CD4-positive, alpha-beta T cell treated with Interleukin-21 for 1 hour (primary cell): ENCODE measurements at regions not wholly inside any gene's neighbourhood (a gene's known extent, or its start where the extent isn't known, plus 50 kb on each side); places are given as distances from the start of the nearest gene placed in this dataset.
A peak's percentile ranks its signal among the peaks of the same experiment; 100 is the strongest.
"Not testable (repeated sequence)": the region's sequence is repeated elsewhere in the genome, so short reads cannot be mapped to it uniquely, and the experiment has no call there.

Experiments
- DNase-seq: peaks from one replicate; pipeline ENCODE4 v3.0.0-alpha.2; 2020

DNA sequence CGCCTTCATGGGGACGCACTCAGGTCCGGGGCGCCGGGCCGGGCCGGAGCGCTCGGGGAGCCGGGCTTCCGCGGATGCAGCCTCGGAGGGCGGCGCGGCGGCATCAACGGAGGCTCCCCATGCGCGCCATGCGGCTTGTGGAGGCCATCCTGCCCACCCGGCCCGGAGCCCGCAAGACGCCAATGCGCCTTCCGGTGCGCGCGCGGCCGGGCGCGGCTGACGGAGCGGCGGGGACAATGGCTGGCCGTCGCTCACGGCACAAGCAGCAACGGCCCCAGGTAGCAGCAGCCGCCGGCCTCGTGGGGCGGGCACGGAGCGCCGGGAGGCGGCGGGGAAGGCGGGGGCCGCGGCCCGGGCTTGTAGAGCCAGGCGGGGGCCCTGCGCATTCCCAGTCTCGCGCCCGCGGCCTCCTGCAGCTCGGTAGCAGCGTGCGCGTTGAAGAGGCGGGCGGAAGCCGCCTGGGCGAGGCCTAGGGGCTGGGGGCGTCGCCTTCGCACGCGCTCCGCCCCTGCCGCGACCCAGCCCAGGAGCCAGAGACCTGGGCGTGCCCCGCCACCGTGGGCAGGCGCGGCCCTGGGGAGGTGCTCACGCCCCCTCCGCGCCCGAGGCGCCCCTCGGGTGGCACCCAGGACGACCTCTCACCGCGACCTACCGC lies 168.6 kb upstream of the PRKX start:
- not testable (repeated sequence) for DNase-seq

DNA sequence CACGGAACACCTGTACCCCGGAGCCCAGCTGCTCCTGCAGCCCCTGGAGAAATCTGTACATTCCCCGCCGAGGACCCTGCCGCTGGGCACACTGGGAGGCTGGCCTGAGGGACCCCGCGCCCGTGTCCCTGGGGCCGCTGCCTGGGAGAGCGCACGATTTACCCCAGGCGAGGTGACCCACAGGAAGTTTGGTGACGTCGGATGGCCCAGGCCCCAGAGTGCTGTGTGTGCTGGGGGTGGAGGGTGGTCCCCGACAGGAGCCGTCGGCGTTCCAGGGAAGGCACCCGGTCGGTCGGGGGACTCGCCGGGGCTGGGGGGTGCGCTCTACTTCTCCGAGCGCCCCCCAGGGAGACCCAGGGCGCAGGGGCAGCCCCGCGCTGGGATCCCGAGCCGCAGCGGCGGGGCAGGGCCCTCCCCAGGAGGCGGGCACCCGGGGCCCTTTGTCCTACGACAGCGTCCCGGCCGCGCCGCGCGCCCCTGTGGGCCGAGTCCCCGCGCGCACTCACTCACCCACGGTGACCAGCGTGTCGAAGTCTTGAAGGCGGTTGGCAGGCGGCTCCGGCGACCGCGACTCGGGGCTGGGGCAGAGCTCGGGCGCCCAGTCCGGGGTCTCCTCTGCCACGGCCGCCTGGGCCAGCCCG lies 167.9 kb upstream of the PRKX start:
- not testable (repeated sequence) for DNase-seq

DNA sequence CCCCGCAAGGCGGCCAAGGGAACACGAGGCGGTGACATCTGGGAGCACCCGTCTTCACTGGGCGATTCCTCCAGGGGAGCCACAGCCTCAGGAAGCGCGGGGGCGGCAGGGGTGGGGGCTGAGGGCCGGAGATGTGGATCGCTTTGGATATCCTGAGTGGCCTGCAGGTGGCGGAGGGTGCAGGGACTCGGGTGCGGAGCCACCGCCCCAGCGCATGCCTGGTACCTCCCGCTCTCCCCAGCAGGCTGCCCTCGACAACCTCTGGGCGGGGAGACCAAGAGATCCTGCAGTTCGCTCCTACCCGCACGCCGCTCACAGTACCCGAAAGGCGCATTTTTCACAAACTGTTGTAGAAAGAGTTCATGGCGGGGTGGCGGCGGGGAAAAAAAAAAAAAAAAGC lies 162.9 kb upstream of the PRKX start:
- DNase-seq: not testable (repeated sequence)

DNA sequence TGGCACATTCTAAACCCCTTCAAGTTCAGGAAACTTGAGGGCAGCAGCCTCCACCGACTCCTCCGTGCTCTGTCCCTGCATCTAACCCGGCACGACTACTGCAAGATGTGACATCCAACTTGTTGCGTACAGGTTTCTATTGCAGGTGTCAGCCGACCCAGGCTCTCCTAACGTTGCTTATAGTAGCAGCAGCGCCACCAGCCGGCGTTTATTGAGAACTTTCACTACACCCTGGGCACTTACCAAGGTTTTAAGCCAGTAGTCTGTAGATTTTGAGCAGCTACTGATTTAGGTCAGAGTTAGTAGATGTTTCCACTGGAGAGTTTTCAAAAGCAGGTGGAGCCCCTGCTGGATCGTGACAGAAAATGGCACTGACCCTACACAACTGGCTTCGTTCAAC lies 162.2 kb upstream of the PRKX start:
- not testable (repeated sequence) for DNase-seq

DNA sequence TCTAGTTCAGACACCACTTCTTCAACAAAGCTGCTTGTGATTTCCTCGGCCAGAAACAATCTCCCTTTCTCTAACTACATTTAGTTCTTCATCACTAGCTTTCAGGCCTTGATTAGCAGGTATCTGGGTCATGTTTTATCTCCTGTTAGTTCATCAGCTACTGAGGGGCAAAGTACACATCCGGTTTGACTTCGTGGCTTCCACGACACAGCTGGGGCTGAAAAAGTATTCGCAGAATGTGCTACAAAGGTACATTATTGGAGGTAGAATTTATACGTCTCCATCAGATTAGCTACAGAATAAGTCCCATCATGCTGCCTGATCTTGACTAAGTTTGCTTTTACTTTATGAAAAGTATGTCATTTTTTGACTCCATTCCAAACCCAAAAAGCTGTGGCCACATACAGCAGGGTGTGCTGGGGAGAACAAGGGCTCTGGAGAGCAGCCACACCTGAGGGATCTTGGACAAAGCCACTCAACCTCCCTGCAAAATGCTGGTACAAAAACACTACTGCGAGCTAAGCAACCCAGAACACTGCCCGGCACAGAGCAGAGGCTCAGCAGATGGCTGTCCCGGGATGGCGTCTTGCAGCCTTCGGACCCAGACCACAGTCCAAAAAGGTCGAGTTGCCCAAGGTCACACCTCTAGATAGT lies 158.9 kb upstream of the PRKX start:
- DNase-seq: peak; percentile 0

DNA sequence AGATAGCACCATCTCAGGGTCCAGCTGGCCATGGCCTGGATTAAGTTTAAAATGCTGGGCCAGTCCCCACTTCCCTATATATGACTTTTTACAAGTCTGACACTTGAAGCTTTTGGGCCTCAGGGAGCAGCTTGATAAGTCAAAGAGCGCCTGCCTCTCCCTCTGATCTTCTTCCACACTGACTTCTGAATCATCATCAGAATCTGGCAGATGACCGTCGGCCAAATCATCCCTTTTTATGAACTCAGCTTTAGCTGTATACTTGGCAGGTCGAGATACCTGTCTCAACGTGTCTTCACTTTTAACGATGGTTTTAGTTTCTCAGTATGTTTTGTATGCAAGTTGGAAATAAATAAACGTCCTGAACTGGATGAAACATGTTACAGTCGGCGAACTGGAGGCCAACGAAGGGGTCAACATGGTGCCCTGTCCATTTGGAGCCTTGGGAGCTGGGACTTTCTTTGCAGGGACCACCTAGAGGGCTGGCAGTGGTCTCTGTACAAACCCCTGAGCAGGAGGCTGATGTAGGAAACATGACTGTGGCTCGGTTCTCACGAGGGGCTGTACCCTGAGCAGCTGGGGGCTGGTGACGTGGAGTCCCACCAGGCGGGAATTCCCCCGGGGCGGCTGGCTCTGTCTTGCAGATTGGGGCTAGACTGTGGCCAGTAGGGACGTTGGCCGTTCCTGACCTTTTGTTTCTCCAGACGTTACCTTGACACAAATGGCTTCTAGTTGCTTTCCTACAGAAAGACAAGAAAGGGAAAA lies 153.8 kb upstream of the PRKX start:
- DNase-seq: not testable (repeated sequence)

DNA sequence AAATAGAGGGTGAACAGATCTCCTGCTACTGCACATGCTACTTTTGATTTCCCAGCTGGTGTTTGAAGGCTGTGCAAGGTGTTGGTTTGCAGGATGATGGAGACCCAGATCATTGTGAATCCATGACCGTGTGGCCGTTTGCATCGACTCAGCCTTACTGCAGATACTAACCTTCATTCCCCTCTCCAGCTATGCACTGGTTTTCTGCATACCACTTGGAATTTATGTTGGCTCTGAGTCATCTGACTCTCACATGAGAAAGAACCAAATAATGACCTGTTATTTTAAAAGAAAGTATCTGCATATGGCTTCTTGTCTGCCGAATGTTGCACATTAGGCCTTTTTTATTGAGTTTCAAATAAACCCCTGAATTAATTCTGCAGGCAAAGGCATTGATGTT lies 144.9 kb upstream of the PRKX start:
- not testable (repeated sequence) for DNase-seq

DNA sequence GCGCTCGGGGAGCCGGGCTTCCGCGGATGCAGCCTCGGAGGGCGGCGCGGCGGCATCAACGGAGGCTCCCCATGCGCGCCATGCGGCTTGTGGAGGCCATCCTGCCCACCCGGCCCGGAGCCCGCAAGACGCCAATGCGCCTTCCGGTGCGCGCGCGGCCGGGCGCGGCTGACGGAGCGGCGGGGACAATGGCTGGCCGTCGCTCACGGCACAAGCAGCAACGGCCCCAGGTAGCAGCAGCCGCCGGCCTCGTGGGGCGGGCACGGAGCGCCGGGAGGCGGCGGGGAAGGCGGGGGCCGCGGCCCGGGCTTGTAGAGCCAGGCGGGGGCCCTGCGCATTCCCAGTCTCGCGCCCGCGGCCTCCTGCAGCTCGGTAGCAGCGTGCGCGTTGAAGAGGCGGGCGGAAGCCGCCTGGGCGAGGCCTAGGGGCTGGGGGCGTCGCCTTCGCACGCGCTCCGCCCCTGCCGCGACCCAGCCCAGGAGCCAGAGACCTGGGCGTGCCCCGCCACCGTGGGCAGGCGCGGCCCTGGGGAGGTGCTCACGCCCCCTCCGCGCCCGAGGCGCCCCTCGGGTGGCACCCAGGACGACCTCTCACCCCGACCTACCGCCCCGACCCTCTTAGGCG lies 130.2 kb upstream of the PRKX start:
- DNase-seq: not testable (repeated sequence)

DNA sequence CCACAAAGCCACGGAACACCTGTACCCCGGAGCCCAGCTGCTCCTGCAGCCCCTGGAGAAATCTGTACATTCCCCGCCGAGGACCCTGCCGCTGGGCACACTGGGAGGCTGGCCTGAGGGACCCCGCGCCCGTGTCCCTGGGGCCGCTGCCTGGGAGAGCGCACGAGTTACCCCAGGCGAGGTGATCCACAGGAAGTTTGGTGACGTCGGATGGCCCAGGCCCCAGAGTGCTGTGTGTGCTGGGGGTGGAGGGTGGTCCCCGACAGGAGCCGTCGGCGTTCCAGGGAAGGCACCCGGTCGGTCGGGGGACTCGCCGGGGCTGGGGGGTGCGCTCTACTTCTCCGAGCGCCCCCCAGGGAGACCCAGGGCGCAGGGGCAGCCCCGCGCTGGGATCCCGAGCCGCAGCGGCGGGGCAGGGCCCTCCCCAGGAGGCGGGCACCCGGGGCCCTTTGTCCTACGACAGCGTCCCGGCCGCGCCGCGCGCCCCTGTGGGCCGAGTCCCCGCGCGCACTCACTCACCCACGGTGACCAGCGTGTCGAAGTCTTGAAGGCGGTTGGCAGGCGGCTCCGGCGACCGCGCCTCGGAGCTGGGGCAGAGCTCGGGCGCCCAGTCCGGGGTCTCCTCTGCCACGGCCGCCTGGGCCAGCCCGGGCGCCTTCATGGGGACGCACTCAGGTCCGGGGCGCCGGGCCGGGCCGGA lies 129.5 kb upstream of the PRKX start:
- DNase-seq: peak; percentile 15

DNA sequence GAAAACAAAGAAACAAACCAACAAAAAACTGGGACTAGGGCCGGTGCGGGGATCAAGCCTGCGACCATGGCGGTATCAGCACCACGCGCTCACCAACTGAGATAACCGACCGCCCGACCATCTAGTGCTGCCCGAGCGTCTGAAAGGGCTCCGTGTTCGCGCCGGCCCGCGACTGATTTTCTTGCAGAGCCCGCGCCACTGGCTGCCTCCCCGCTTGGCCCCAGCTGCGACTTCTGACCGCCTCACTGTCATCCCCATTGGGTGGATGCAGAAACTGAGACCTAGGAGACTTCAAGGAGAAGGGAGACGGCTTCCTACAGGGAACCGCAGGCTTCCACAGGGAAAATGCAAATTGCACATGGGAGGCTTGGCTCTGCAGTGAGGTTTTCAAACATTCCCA lies 125.3 kb upstream of the PRKX start:
- DNase-seq: not testable (repeated sequence)

DNA sequence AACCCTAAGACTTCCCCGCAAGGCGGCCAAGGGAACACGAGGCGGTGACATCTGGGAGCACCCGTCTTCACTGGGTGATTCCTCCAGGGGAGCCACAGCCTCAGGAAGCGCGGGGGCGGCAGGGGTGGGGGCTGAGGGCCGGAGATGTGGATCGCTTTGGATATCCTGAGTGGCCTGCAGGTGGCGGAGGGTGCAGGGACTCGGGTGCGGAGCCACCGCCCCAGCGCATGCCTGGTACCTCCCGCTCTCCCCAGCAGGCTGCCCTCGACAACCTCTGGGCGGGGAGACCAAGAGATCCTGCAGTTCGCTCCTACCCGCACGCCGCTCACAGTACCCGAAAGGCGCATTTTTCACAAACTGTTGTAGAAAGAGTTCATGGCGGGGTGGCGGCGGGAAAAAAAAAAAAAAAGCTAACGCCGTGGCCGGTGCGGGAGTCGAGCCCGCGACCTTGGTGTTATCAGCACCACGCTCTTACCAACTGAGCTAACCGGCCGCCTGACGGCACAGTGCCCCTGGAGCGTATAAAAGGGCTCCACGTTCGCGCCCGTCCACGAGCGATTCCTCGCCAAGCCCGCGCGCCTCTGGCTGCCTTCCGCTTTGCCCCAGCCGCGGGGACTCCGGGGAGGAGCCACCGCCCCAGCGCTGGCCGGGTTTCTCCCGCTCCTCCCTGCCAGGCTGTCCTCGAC lies 124.7 kb upstream of the PRKX start:
- DNase-seq: not testable (repeated sequence)

DNA sequence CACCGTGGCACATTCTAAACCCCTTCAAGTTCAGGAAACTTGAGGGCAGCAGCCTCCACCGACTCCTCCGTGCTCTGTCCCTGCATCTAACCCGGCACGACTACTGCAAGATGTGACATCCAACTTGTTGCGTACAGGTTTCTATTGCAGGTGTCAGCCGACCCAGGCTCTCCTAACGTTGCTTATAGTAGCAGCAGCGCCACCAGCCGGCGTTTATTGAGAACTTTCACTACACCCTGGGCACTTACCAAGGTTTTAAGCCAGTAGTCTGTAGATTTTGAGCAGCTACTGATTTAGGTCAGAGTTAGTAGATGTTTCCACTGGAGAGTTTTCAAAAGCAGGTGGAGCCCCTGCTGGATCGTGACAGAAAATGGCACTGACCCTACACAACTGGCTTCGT lies 123.8 kb upstream of the PRKX start:
- not testable (repeated sequence) for DNase-seq

DNA sequence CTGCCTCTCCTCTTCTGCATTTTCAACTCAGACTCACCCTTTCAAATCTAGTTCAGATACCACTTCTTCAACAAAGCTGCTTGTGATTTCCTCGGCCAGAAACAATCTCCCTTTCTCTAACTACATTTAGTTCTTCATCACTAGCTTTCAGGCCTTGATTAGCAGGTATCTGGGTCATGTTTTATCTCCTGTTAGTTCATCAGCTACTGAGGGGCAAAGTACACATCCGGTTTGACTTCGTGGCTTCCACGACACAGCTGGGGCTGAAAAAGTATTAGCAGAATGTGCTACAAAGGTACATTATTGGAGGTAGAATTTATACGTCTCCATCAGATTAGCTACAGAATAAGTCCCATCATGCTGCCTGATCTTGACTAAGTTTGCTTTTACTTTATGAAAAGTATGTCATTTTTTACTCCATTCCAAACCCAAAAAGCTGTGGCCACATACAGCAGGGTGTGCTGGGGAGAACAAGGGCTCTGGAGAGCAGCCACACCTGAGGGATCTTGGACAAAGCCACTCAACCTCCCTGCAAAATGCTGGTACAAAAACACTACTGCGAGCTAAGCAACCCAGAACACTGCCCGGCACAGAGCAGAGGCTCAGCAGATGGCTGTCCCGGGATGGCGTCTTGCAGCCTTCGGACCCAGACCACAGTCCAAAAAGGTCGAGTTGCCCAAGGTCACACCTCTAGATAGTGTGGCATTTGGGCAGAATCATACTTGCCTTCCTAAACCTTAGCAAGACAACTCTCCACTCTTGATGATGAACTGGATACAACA lies 120.5 kb upstream of the PRKX start:
- DNase-seq: not testable (repeated sequence)

DNA sequence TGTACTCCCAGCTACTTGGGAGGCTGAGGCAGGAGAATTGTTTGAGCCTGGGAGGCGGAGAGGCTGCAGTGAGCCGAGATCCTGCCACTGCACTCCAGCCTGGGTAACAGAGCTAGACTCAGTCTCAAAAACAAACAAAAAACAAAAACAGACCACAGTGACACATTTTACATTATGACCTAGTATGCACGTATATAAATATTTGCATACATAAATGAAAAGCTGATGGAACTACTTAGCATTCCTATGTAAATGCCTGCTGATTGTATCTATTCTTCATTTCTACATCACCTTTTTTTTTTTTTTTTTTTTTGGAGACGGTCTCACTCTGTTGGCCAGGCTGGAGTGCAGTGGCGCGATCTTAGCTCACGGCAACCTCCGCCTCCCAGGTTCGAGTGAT lies 116.6 kb upstream of the PRKX start:
- not testable (repeated sequence) for DNase-seq

DNA sequence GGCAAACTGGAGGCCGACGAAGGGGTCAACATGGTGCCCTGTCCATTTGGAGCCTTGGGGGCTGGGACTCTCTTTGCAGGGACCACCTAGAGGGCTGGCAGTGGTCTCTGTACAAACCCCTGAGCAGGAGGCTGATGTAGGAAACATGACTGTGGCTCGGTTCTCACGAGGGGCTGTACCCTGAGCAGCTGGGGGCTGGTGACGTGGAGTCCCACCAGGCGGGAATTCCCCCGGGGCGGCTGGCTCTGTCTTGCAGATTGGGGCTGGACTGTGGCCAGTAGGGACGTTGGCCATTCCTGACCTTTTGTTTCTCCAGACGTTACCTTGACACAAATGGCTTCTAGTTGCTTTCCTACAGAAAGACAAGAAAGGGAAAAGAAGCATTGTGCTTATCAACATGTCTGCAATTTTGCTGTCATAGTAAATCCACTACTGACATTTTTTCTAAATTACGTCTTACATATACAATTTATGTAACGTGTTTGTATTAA lies 115.6 kb upstream of the PRKX start:
- DNase-seq: not testable (repeated sequence)

DNA sequence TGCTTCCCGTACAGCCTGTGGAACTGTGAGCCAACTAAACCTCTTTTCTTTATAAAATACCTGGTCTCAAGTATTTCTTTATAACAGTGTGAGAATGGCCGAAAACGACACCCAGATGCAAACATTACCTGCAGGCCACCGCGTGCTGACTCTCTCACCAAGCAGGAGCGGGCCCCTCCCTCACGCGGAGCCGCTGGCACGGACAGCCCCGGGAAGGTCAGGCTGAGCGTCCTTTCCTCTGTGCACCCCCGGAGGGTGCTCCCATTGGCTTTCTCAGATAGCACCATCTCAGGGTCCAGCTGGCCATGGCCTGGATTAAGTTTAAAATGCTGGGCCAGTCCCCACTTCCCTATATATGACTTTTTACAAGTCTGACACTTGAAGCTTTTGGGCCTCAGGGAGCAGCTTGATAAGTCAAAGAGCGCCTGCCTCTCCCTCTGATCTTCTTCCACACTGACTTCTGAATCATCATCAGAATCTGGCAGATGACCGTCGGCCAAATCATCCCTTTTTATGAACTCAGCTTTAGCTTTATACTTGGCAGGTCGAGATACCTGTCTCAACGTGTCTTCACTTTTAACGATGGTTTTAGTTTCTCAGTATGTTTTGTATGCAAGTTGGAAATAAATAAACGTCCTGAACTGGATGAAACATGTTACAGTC lies 115.1 kb upstream of the PRKX start:
- not testable (repeated sequence) for DNase-seq

DNA sequence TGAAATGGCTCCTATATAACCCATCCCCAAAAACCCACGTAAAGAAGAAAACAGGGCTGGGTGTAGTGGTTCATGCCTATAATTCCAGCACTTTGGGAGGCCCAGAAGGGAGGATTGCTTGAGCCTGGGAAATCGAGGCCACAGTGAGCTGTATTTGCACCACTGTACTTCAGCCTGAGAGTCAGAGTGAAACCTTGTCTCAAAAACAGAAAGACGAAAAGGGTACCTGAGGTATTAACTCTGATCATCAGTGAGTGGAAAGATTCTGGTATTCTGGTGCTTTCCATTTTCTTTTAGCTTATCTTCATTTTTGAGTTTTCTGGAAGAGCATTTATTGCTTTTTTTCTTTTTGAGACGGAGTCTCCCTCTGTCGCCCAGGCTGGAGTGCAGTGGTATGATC lies 110.6 kb upstream of the PRKX start:
- DNase-seq: not testable (repeated sequence)

DNA sequence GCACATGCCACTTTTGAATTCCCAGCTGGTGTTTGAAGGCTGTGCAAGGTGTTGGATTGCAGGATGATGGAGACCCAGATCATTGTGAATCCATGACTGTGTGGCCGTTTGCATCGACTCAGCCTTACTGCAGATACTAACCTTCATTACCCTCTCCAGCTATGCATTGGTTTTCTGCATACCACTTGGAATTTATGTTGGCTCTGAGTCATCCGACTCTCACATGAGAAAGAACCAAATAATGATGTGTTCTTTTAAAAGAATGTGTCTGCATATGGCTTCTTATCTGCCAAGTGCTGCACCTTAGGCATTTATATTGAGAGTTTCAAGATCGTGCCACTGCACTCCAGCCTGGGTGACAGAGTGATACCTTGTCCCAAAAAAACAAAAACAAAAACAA lies 106.7 kb upstream of the PRKX start:
- DNase-seq: no peak

DNA sequence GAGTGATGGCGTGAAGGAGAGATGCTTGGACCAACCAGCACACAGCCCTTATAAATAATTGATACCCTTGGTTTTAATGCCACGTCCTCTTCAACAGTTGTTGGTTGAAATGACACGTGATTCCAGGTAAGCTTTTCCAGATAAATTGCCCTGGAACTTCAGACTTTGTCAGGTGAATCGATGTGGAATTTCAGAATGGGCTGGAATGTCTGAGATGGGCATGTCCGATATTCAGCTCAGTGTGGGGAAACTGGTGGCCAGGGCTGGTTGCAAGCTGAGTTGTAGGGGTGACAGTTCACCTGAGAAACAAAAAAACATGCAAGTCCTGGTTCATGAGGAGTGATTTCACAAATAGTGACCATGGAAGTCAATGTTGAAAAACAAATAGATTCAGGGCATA lies 104.0 kb upstream of the PRKX start:
- not testable (repeated sequence) for DNase-seq
